ENCODE measurements at regions not wholly inside any gene's neighbourhood (a gene's known extent, or its start where the extent isn't known, plus 50 kb on each side); places are given as distances from the start of the nearest gene placed in this dataset.

- no TSS peak for BruUV-seq (replicated peaks)
- TF ChIP-seq EZH2 (IDR thresholded peaks at IDR 0.05; ENCODE audit: low read depth) = no peak
- TF ChIP-seq, protein P1, sequence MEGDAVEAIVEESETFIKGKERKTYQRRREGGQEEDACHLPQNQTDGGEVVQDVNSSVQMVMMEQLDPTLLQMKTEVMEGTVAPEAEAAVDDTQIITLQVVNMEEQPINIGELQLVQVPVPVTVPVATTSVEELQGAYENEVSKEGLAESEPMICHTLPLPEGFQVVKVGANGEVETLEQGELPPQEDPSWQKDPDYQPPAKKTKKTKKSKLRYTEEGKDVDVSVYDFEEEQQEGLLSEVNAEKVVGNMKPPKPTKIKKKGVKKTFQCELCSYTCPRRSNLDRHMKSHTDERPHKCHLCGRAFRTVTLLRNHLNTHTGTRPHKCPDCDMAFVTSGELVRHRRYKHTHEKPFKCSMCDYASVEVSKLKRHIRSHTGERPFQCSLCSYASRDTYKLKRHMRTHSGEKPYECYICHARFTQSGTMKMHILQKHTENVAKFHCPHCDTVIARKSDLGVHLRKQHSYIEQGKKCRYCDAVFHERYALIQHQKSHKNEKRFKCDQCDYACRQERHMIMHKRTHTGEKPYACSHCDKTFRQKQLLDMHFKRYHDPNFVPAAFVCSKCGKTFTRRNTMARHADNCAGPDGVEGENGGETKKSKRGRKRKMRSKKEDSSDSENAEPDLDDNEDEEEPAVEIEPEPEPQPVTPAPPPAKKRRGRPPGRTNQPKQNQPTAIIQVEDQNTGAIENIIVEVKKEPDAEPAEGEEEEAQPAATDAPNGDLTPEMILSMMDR (conservative IDR thresholded peaks at IDR 0.05) = no peak
- intact Hi-C loops (cut with micrococcal nuclease; ENCODE audit: unreplicated experiment) = no loop called here
- no peak overlapping the region for H2AFZ ChIP-seq
- no peaks in the 10 kb centered on the region for H3K79me2 ChIP-seq (ENCODE audit: low read depth)
- ChIA-PET POLR2A (ENCODE audit: unreplicated experiment) (no interaction called here), CTCF (no interaction called here)
- H4K20me1 ChIP-seq (ENCODE audit: insufficient read depth) = no peaks in the 10 kb centered on the region; the same call in 1 of the 2 replicates
- no peak overlapping the region for H3K4me3 ChIP-seq
- peaks cover 5% of the 10 kb centered on the region; the same call in 1 of the 2 replicates for H3K9me3 ChIP-seq (ENCODE audit: insufficient read depth, low read depth)
- H3K27ac ChIP-seq = no peak overlapping the region
- H3F3A ChIP-seq (ENCODE audit: insufficient read depth, low read depth) = no peaks in the 10 kb centered on the region
- no peak overlapping the region for H3K4me2 ChIP-seq
- no peaks in the 10 kb centered on the region for H3K9me2 ChIP-seq (ENCODE audit: insufficient read depth)
- no peaks in the 10 kb centered on the region for H3K4me1 ChIP-seq (replicated peaks; ENCODE audit: insufficient read depth)
- no peaks in the 10 kb centered on the region for H3K27me3 ChIP-seq (ENCODE audit: insufficient read depth, low read depth)
- no peaks in the 10 kb centered on the region for H3K36me3 ChIP-seq (ENCODE audit: low read depth)
- no peak for DNase-seq
These were observed 101.9 kb downstream of the LIG4 start for GRCh38 chr13:108113407-108113806.

DNA sequence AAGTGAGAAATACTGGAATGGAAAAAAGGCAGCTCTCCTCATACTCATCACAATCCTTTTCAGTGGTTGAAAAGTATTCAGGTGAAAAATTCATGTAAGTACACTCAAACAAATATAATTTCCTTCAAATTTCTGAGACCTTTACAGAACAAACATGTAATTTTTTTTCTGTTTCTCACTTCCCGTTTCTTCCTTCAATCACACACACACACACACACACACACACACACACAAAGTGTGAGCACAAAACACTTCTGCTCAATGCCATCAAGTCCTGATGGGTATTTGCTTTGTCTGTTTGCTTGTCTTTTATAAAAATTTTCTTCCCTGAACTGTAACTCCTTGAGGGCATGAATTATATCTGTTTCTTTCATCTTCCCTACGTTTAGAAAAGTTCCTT lies 110.6 kb downstream of the LIG4 start:
- Histone ChIP-seq H3K79me2 (ENCODE audit: low read depth) (no peaks in the 10 kb centered on the region), H4K20me1 (ENCODE audit: insufficient read depth) (no peaks in the 10 kb centered on the region), H3K9me3 (ENCODE audit: insufficient read depth, low read depth) (no peaks in the 10 kb centered on the region), H3K4me2 (no peak overlapping the region), H2AFZ (no peak overlapping the region), H3K4me3 (no peak overlapping the region), H3K36me3 (ENCODE audit: low read depth) (no peaks in the 10 kb centered on the region), H3K27ac (no peak overlapping the region), H3F3A (ENCODE audit: insufficient read depth, low read depth) (no peaks in the 10 kb centered on the region), H3K27me3 (ENCODE audit: insufficient read depth, low read depth) (no peaks in the 10 kb centered on the region), H3K4me1 (replicated peaks; ENCODE audit: insufficient read depth) (no peaks in the 10 kb centered on the region), H3K9me2 (ENCODE audit: insufficient read depth) (no peaks in the 10 kb centered on the region)
- no peak for DNase-seq
- ChIA-PET CTCF (no interaction called here), POLR2A (ENCODE audit: unreplicated experiment) (no interaction called here)
- no TSS peak for BruUV-seq (replicated peaks)
- TF ChIP-seq EZH2 (IDR thresholded peaks at IDR 0.05; ENCODE audit: low read depth) = no peak
- TF ChIP-seq, protein P1 (conservative IDR thresholded peaks at IDR 0.05) = no peak
- intact Hi-C loops (cut with micrococcal nuclease; ENCODE audit: unreplicated experiment) = no loop called here

DNA sequence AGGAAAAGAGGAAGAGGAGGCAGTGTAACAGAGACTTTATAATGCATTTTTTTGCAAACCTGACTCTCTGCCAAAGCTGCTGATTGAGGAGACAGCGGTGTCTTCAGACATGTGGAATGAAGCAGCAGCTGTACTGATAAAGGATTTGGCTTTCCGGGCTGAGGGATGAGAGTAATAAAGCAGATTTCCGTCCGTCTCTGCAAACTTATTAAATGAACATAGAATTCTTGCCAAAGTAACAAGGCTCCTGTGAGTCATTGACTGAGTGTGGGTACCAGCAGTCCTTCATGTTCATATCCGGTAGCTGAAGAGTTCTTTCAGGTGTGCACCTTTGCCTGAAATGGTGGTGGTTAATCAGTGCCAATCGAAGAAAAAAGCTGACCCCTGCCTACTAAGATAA lies 112.6 kb downstream of the LIG4 start:
- Histone ChIP-seq H3K4me1 (replicated peaks; ENCODE audit: insufficient read depth) (no peaks in the 10 kb centered on the region), H3K4me2 (no peak overlapping the region), H3K27ac (no peak overlapping the region), H3K9me3 (ENCODE audit: insufficient read depth, low read depth) (no peaks in the 10 kb centered on the region), H2AFZ (no peak overlapping the region), H3K27me3 (ENCODE audit: insufficient read depth, low read depth) (no peaks in the 10 kb centered on the region), H3K9me2 (ENCODE audit: insufficient read depth) (no peaks in the 10 kb centered on the region), H3F3A (ENCODE audit: insufficient read depth, low read depth) (no peaks in the 10 kb centered on the region), H3K4me3 (no peak overlapping the region), H4K20me1 (ENCODE audit: insufficient read depth) (no peaks in the 10 kb centered on the region), H3K36me3 (ENCODE audit: low read depth) (no peaks in the 10 kb centered on the region), H3K79me2 (ENCODE audit: low read depth) (no peaks in the 10 kb centered on the region)
- ChIA-PET POLR2A (ENCODE audit: unreplicated experiment) (no interaction called here), CTCF (no interaction called here)
- TF ChIP-seq EZH2 (IDR thresholded peaks at IDR 0.05; ENCODE audit: low read depth) = no peak
- TF ChIP-seq, protein P1 (conservative IDR thresholded peaks at IDR 0.05) = no peak
- no TSS peak for BruUV-seq (replicated peaks)
- DNase-seq = no peak
- intact Hi-C loops (cut with micrococcal nuclease; ENCODE audit: unreplicated experiment) = no loop called here
